ENCODE measurements at regions not wholly inside any gene's neighbourhood (a gene's known extent, or its start where the extent isn't known, plus 50 kb on each side); places are given as distances from the start of the nearest gene placed in this dataset.

DNA sequence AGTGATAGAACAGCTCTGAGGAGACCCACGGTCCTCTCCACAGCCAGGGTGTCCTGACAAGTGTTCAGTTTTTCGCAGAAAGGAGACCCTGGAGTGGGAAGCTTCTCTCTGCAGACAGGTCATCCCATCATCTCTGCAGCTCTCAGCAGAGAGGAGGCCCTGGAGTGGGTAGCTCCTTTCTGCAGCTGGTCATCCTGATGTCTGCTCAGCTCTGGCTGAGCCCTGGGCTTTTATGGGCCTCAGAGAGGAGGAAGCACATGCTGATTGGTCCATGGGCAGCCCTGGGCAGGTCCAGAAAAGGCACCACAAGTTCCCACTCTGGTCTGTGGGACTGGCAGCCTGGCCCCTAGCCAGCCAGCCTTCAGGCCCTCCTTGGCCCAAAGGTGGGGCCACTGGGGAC is 72.3 kb upstream of the ST3GAL5 start:
- Histone ChIP-seq H4K20me1 (ENCODE audit: insufficient read depth) (no peaks in the 10 kb centered on the region), H3K9me2 (ENCODE audit: insufficient read depth) (no peaks in the 10 kb centered on the region), H3K4me1 (ENCODE audit: control insufficient read depth in 1 of 2, insufficient read depth in 2 of 2, low read length in 2 of 2) (peaks cover 5 to 20% of the 10 kb centered on the region in 2 experiments; a peak in 3 of 4 replicates), H3K27ac (ENCODE audit: low read depth, low read length) (no peak overlapping the region), H3K27me3 (ENCODE audit: insufficient read depth, low read length) (no peaks in the 10 kb centered on the region), H3K4me3 (replicated peaks in 1 of 2; ENCODE audit: low read depth in 1 of 2, low read length in 2 of 2) (no peak overlapping the region), H2AFZ (ENCODE audit: low read depth, low read length, poor library complexity, severe bottlenecking) (no peak overlapping the region), H3K4me2 (ENCODE audit: low read length) (no peak overlapping the region), H3K9ac (ENCODE audit: low read length) (no peak overlapping the region), H3K36me3 (ENCODE audit: control insufficient read depth in 1 of 2, insufficient read depth in 2 of 2, low read length in 2 of 2) (no peaks in the 10 kb centered on the region), H3K9me3 (ENCODE audit: control insufficient read depth in 1 of 2, insufficient read depth in 1 of 2, low read depth in 1 of 2, low read length in 2 of 2) (peaks cover 0 to 5% of the 10 kb centered on the region in 2 experiments; a peak in 2 of 4 replicates), H3K79me2 (ENCODE audit: insufficient read depth, low read length) (no peaks in the 10 kb centered on the region)
- TF ChIP-seq EZH2phosphoT487 (IDR thresholded peaks at IDR 0.05; ENCODE audit: borderline replicate concordance) (no peak), ELF1 (IDR thresholded peaks at IDR 0.05; ENCODE audit: borderline replicate concordance, low read depth) (no peak), YY1 (IDR thresholded peaks at IDR 0.05; ENCODE audit: extremely low read depth, insufficient replicate concordance, low read depth, low read length) (no peak), RAD21 (IDR thresholded peaks at IDR 0.05; ENCODE audit: low read depth) (no peak), EGR1 (IDR thresholded peaks at IDR 0.05; ENCODE audit: low read depth) (no peak), CBX3 (IDR thresholded peaks at IDR 0.05; ENCODE audit: low read depth) (no peak), POLR2A (IDR thresholded peaks at IDR 0.05; ENCODE audit: borderline replicate concordance, extremely low read depth, insufficient read depth, insufficient read length) (no peak), SRF (IDR thresholded peaks at IDR 0.05; ENCODE audit: low read depth) (no peak), ZFX (IDR thresholded peaks at IDR 0.05) (no peak), CEBPB (IDR thresholded peaks at IDR 0.05; ENCODE audit: low read depth) (no peak), TCF7L2 (IDR thresholded peaks at IDR 0.05; ENCODE audit: borderline replicate concordance, extremely low read depth, insufficient read depth, insufficient read length) (no peak), POLR2AphosphoS5 (IDR thresholded peaks at IDR 0.05; ENCODE audit: low read depth, low read length) (no peak)
- TF ChIP-seq, protein P1, sequence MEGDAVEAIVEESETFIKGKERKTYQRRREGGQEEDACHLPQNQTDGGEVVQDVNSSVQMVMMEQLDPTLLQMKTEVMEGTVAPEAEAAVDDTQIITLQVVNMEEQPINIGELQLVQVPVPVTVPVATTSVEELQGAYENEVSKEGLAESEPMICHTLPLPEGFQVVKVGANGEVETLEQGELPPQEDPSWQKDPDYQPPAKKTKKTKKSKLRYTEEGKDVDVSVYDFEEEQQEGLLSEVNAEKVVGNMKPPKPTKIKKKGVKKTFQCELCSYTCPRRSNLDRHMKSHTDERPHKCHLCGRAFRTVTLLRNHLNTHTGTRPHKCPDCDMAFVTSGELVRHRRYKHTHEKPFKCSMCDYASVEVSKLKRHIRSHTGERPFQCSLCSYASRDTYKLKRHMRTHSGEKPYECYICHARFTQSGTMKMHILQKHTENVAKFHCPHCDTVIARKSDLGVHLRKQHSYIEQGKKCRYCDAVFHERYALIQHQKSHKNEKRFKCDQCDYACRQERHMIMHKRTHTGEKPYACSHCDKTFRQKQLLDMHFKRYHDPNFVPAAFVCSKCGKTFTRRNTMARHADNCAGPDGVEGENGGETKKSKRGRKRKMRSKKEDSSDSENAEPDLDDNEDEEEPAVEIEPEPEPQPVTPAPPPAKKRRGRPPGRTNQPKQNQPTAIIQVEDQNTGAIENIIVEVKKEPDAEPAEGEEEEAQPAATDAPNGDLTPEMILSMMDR (IDR thresholded peaks at IDR 0.05 in 2 of 3, conservative IDR thresholded peaks at IDR 0.05 in 1 of 3; ENCODE audit: borderline replicate concordance in 1 of 3, insufficient read depth in 1 of 3, low read depth in 2 of 3, low read length in 2 of 3) = no peak
- BruUV-seq (replicated peaks) = no TSS peak
- RAD21 ChIA-PET (ENCODE audit: low non-redundant PET in 1 of 2, low total read pairs in 2 of 2, uncharacterized antibody in 2 of 2, unreplicated experiment in 2 of 2) = no interaction called here
- POLR2A ChIA-PET = no interaction called here
- ATAC-seq = no peak
- CTCF ChIA-PET = no interaction called here
- no peak for DNase-seq (ENCODE audit: low read depth, low spot score)
- intact Hi-C loops (cut with micrococcal nuclease) = no loop called here

All from HCT116 (cell line).